Esophagus (tissue), 2 donors: ENCODE measurements at regions not wholly inside any gene's neighbourhood (a gene's known extent, or its start where the extent isn't known, plus 50 kb on each side); places are given as distances from the start of the nearest gene placed in this dataset.

Experiments used
- H3K27ac ChIP-seq, 2 donors: one replicate each; pipeline ENCODE4 v1.5.1; 2013; ENCODE audit warnings: low read depth in 2 of 2, mild to moderate bottlenecking in 2 of 2, inconsistent platforms in 1 of 2, low read length in 1 of 2, moderate library complexity in 1 of 2
- H3K27me3 ChIP-seq, 2 donors: one replicate each; pipeline ENCODE4 v1.6.1; 2013; ENCODE audit warnings: low read length in 2 of 2, control low read depth in 1 of 2, mild to moderate bottlenecking in 1 of 2; ENCODE audit not compliant: insufficient read depth in 2 of 2, control insufficient read depth in 1 of 2
- H3K36me3 ChIP-seq, 2 donors: one replicate each; pipeline ENCODE4 v1.6.1; 2013; ENCODE audit warnings: low read length in 1 of 2; ENCODE audit not compliant: control insufficient read depth in 2 of 2, insufficient read depth in 2 of 2
- H3K4me1 ChIP-seq, 2 donors: one replicate each; pipeline ENCODE4 v1.6.1; 2013; ENCODE audit warnings: low read length in 1 of 2; ENCODE audit not compliant: control insufficient read depth in 2 of 2, insufficient read depth in 2 of 2
- H3K4me3 ChIP-seq, 2 donors: one replicate each; pipeline ENCODE4 v1.5.1; 2013; ENCODE audit warnings: low read length in 2 of 2, mild to moderate bottlenecking in 2 of 2, low read depth in 1 of 2, moderate library complexity in 1 of 2
- H3K9me3 ChIP-seq, 2 donors: one replicate each; pipeline ENCODE4 v1.6.1; 2013; ENCODE audit warnings: mild to moderate bottlenecking in 2 of 2, low read depth in 1 of 2, low read length in 1 of 2, moderate library complexity in 1 of 2; ENCODE audit not compliant: control insufficient read depth in 2 of 2, insufficient read depth in 1 of 2
- WGBS, 2 donors: extraction: QIAGEN DNeasy Blood & Tissue Kit; methylation state at CpG; one replicate each; pipeline ENCODE4 v1.1.7; 2013; 5-methylcytosine and 5-hydroxymethylcytosine counted together
- donor health status: healthy with polysubstance abuse.
- donor health status: Bipolar disorder and iron deficiency.

DNA sequence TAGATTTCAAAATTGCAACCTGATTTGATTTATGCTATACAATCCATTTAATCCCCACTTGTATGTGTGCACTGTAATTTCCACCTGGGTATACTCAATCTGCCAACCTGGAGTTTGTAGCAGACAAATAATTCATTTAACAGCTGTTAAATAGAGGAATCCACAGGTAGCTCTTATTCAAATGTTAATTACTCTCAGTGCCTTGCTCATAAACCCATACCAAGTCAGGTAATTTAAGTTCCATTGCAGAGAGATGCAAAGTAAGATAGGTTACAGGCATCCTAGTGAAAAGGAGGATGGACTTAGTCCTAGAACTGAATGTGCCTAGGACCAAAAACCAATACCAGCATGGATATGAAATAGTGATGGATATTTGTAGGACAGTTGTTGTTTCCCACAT lies 674.2 kb downstream of the TBL1XR1 start:
- Histone ChIP-seq H3K4me1 (no peaks in the 10 kb centered on the region), H3K36me3 (no peaks in the 10 kb centered on the region)

DNA sequence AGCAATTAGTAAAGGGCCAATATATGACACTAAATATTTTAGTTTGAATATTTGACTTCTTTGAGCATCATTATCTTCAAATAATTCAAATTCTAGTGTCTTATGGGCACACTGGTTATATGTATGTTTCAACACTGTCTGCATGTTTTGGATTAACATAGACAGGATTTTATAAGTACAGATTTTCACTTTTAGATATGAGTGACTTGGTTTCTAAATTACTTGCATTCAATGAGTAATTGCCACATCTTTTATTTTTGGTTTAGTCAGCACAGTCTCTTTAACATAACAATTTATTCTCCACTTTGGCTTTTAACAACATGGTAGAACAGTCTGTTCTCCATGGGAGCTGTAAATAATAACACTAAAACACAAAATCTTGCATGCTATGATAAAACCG lies 674.8 kb downstream of the TBL1XR1 start:
- H3K4me1 ChIP-seq = no peaks in the 10 kb centered on the region
- no peaks in the 10 kb centered on the region for H3K36me3 ChIP-seq
- H3K9me3 ChIP-seq = peaks cover 0 to 2% of the 10 kb centered on the region in 2 donors
- no peak overlapping the region for H3K4me3 ChIP-seq
- H3K27ac ChIP-seq = no peak overlapping the region
- 82 to 88% methylated on average over 1 of the region's 1 CpG for WGBS, 2 donors
- no peaks in the 10 kb centered on the region for H3K27me3 ChIP-seq

More for the DNA sequence above, 674.2 kb downstream of the TBL1XR1 start:
- H3K4me3 ChIP-seq = no peak overlapping the region
- peaks cover 0 to 2% of the 10 kb centered on the region in 2 donors for H3K9me3 ChIP-seq
- H3K27me3 ChIP-seq = no peaks in the 10 kb centered on the region
- H3K27ac ChIP-seq = no peak overlapping the region

DNA sequence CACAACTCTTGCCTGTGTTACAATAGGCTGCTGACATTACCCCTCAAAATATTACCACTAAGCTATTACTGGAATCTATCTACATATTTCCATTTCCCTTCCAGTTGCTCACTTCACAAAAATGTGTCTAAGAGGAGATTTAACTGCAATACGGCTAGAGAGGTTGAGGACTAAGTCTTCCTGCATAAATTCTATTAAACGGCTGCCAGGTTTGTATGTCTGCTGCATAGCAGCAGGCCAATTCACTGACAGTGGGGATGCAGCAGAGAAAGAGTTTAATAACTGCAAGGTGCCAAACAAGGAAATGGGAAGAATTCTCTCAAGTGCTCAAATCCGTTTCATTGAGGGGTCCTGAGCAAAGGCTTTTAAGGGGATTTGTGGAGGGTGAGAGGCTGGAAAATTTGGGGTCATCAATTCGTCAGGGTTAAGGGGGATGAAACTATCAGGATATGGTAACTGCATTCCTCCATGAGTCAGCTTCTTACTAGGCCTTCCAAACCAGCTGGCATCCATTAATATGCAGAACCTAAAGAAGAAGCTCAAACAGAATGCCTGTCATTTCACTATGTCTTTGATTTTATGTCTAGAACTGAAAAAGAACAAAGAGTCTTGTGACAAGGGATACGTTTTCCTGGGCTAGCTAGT lies 675.6 kb downstream of the TBL1XR1 start:
- Histone ChIP-seq H3K4me3 (no peak overlapping the region), H3K4me1 (no peaks in the 10 kb centered on the region), H3K27ac (no peak overlapping the region), H3K36me3 (no peaks in the 10 kb centered on the region), H3K9me3 (peaks cover 0 to 2% of the 10 kb centered on the region in 2 donors), H3K27me3 (no peaks in the 10 kb centered on the region)
- 68 to 75% methylated on average over 5 of the region's 5 CpGs for WGBS, 2 donors

DNA sequence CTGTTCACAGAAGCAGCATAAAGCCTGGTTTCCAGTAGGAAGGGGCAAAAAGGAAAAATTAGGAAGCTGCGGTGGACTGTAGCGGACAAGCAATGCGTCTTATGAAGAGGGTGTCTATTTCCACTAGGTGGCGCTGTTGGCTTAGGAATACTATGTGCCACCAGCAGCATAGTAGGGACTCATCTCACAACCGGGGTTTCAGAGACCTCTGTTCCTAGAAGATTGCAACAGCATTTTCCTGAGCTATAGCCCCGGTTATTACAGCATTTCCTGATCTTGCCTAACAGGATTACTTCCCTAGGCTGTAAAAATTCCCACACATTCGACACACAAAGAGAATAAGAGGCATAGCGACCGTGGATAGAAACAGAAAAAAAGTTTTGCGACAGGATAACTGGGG lies 683.0 kb downstream of the TBL1XR1 start:
- peaks cover 7 to 12% of the 10 kb centered on the region in 2 donors for H3K9me3 ChIP-seq
- no peaks in the 10 kb centered on the region for H3K36me3 ChIP-seq
- H3K27me3 ChIP-seq = no peaks in the 10 kb centered on the region
- WGBS, 2 donors = 62 to 66% methylated on average over 10 of the region's 10 CpGs
- no peaks in the 10 kb centered on the region for H3K4me1 ChIP-seq
- H3K27ac ChIP-seq = no peak overlapping the region
- no peak overlapping the region for H3K4me3 ChIP-seq

DNA sequence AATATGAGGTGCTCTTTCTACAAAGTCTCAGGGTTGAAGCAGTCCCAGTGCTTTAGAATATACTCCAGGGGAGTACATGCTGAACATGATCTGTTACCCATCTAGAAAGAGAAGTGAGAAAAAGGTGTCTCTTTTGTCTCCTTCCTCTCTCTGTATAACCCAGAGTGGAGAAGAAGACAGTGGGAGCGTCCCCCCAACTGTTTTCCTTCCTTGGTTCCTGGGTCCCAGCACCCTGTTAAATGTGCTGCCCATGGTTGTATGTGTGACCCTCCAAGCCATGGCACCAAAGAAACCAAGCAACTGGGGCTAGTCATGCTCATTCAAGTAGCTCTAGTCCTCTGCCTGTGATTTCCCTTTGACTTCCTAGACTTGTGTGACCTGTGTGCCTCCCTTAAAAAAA lies 683.7 kb downstream of the TBL1XR1 start:
- H3K4me1 ChIP-seq = no peaks in the 10 kb centered on the region

DNA sequence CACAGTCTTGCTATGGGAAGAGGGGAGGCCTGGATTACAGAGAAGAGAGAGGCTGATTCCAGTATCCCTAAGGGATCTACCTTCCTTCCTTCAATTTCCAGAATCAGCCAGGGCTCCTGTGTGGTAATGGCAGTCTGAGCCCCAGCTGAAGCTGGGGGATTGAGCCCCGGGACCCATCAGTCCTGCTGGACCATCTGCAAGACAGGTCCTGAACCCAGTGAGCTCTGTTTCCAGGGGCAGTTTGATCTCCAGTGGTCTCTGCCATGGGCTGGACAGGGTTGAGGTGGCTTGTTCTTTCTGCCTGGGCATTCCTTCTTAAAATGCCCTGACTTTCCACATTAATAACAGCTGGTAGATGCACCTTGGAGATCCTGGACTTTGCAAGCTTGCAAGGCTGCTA lies 685.2 kb downstream of the TBL1XR1 start:
- H3K36me3 ChIP-seq = no peaks in the 10 kb centered on the region
- no peaks in the 10 kb centered on the region for H3K4me1 ChIP-seq
- peaks cover 7 to 12% of the 10 kb centered on the region in 2 donors for H3K9me3 ChIP-seq
- H3K27me3 ChIP-seq = no peaks in the 10 kb centered on the region
- 78 to 93% methylated on average over 1 of the region's 1 CpG for WGBS, 2 donors
- H3K4me3 ChIP-seq = no peak overlapping the region
- no peak overlapping the region for H3K27ac ChIP-seq

More for the DNA sequence above, 683.7 kb downstream of the TBL1XR1 start:
- WGBS, 2 donors = 79 to 88% methylated on average over 1 of the region's 1 CpG
- Histone ChIP-seq H3K27ac (no peak overlapping the region), H3K36me3 (no peaks in the 10 kb centered on the region), H3K4me3 (no peak overlapping the region), H3K9me3 (peaks cover 7 to 12% of the 10 kb centered on the region in 2 donors), H3K27me3 (no peaks in the 10 kb centered on the region)

DNA sequence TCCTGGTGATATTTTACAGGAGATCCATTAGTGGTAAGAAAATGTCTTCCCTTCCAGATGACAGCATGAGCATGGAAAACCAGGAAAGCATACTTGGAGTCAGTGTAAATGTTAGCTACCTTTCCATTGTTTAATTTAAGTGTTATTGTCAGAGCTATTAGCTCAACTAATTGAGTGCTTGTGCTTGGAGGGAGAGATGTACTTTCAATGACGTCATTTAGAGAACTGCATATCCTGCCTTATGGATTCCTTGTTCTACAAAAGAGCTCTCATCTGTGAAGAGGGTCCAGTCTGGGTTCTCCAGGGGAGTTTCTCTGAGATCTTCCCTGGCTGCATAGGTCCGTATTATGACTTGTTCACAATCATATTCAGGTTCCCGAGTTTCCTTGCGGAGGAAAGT lies 687.2 kb downstream of the TBL1XR1 start:
- Histone ChIP-seq H3K9me3 (peaks cover 7 to 12% of the 10 kb centered on the region in 2 donors), H3K4me3 (no peak overlapping the region), H3K27me3 (no peaks in the 10 kb centered on the region), H3K36me3 (no peaks in the 10 kb centered on the region), H3K4me1 (no peaks in the 10 kb centered on the region), H3K27ac (no peak overlapping the region)
- 93 to 94% methylated on average over 4 of the region's 4 CpGs for WGBS, 2 donors

DNA sequence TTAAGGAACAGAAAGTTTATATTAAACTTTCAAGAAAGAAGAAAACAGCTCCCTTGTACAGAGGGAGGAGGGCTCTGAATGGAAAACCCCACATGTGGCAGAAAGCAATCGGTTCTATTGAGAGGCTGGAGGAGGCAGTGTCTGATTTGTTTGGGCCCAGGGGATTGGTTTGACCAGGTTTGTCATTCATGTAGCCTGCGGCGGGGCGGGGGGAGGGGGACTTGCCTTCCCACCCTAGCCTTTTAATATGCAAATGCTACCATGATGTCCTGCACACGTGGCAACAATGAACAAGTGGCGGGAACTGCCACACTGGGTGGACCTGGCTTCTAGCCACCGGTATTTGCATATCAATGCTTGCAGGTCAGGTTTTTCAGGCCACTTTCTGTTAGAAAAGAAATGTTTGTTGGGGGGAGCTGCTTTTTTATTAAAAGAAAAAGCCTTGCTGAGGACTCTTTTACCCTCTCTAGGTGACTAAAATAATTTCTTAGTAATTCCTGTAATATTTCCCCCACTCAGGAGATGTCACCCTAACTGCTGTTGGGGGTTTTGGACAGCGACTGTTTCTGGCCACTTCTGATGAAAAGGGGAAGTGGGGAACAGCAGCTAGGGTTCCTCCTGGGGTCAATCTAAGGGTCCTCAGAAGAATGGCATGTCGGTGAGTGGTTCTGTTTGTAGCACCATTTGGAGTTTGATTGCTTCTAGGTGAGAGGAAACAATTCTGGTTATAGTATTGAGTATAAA lies 691.2 kb downstream of the TBL1XR1 start:
- H3K27me3 ChIP-seq = no peaks in the 10 kb centered on the region
- no peak overlapping the region for H3K27ac ChIP-seq
- 70 to 75% methylated on average over 9 of the region's 9 CpGs for WGBS, 2 donors
- H3K36me3 ChIP-seq = no peaks in the 10 kb centered on the region
- H3K4me3 ChIP-seq = no peak overlapping the region
- H3K9me3 ChIP-seq = peaks cover 0 to 2% of the 10 kb centered on the region in 2 donors
- H3K4me1 ChIP-seq = no peaks in the 10 kb centered on the region

DNA sequence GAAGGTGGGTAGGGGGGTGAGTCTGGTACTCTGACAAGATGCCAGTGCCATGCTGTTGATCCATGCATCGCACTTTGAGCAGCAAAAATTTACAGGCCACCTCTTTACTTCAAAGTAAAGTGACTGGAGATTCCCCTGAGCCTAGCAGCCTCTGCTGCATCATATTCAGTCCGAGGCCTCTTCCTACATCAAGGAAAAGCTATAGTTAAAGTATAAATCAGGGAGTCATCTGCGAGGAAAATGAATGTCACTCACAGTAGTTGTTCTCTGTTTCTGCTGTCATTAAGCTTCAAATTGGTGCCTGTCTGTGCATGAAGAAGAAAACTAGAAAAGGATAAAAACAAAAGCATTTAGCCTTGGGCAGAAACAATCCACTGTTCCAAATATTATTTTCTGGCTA lies 706.2 kb downstream of the TBL1XR1 start:
- H3K4me3 ChIP-seq = no peak overlapping the region
- H3K4me1 ChIP-seq = no peaks in the 10 kb centered on the region
- H3K27ac ChIP-seq = no peak overlapping the region
- peaks cover 0 to under 1% of the 10 kb centered on the region in 2 donors for H3K9me3 ChIP-seq
- H3K36me3 ChIP-seq = no peaks in the 10 kb centered on the region
- H3K27me3 ChIP-seq = no peaks in the 10 kb centered on the region
- 63 to 66% methylated on average over 3 of the region's 3 CpGs for WGBS, 2 donors

DNA sequence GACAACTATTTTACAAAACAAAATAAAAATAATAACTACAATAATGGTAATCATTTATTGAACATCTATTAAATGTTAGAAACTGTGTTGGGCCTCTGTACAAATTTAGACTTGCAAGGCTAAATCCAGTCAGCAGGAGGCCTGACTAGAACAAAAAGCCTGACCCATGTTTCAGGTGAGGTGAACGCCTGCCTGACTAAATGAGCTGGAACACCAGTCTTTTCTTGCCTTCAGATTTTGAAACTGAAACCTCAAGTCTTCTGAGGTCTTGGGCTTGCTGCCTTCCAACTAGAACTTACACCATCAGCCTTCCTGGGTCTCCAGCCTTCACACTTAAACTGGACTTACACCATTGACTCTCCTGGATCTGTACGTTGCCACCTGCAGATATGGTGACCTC lies 706.9 kb downstream of the TBL1XR1 start:
- no peaks in the 10 kb centered on the region for H3K36me3 ChIP-seq
- WGBS, 2 donors = 67 to 73% methylated on average over 2 of the region's 2 CpGs
- H3K27ac ChIP-seq = no peak overlapping the region
- no peaks in the 10 kb centered on the region for H3K4me1 ChIP-seq
- no peaks in the 10 kb centered on the region for H3K9me3 ChIP-seq
- H3K4me3 ChIP-seq = no peak overlapping the region
- H3K27me3 ChIP-seq = no peaks in the 10 kb centered on the region
